Adrenal gland (tissue), 9 donors: ENCODE measurements at regions not wholly inside any gene's neighbourhood (a gene's known extent, or its start where the extent isn't known, plus 50 kb on each side); places are given as distances from the start of the nearest gene placed in this dataset.

Experiments used
- DNase-seq, 7 donors: peaks; one replicate each; pipeline ENCODE4 v3.0.0-alpha.2; 2019 to 2020
- H3K27ac ChIP-seq, 5 donors: fragments of 200-600 bp; sonication (generic) in 4 of 5; 1 replicate in 3 of 5; 2 replicates in 2 of 5; pipeline versions ENCODE4 v1.5.1 to v1.8.0; 2016 to 2020; ENCODE audit warnings: mild to moderate bottlenecking in 1 of 5
- H3K27me3 ChIP-seq: fragments of 200-600 bp; 2 replicates; pipeline ENCODE4 v1.8.0; 2021
- H3K36me3 ChIP-seq, 2 donors: fragments of 200-600 bp; replicated peaks in 1 of 2; 1 replicate in 1 of 2; 2 replicates in 1 of 2; pipeline versions ENCODE4 v1.5.1 to v1.8.0; 2018 to 2022
- H3K4me1 ChIP-seq, 2 donors: fragments of 200-600 bp; replicated peaks in 1 of 2; 1 replicate in 1 of 2; 2 replicates in 1 of 2; pipeline versions ENCODE4 v1.5.1 to v1.8.0; 2018 to 2021
- H3K4me3 ChIP-seq, 4 donors: fragments of 200-600 bp; sonication (generic) in 3 of 4; one replicate each; pipeline ENCODE4 v1.5.1; 2016 to 2018
- H3K9me3 ChIP-seq, 3 donors: fragments of 200-600 bp; sonication (generic) in 1 of 3; replicated peaks in 1 of 3; 1 replicate in 2 of 3; 2 replicates in 1 of 3; pipeline versions ENCODE4 v1.5.1 to v1.8.0; 2016 to 2021
- POLR2A ChIP-seq, 2 donors: fragments of 450-650 bp; IDR thresholded peaks; one replicate each; pipeline ENCODE4 v1.6.1; 2017; ENCODE audit warnings: antibody characterized with exemption in 2 of 2, mild to moderate bottlenecking in 2 of 2, moderate library complexity in 1 of 2
- WGBS, 4 donors: extraction: QIAGEN DNeasy Blood & Tissue Kit in 2 of 4; methylation state at CpG; one replicate each; pipeline versions ENCODE4 v1.1.5 to v1.1.7; 2013 to 2017; 5-methylcytosine and 5-hydroxymethylcytosine counted together
- intact Hi-C, 2 donors: fragments of 100-400 bp; cut with DNase I; formaldehyde crosslinking; loops; one replicate each; pipeline versions ENCODE4 v1.14.1 to v1.15.0; 2022 to 2023
- TF ChIP-seq, protein P1 (sequence below), 6 experiments: fragments of 450-650 bp in 4 of 6; fragments of 200-600 bp in 2 of 6; sonication (generic) in 1 of 6; IDR thresholded peaks; 1 replicate in 5 of 6; 2 replicates in 1 of 6; pipeline versions ENCODE4 v1.5.1 to v1.8.0; 2016 to 2021; ENCODE audit warnings: antibody characterized with exemption in 6 of 6, mild to moderate bottlenecking in 2 of 6, moderate library complexity in 1 of 6
- donor health status: healthy with polysubstance abuse.
- donor health status: Bipolar disorder and iron deficiency.
- donor health status: DM: yes; HTN: yes; CAD: no.
- donor health status: DM: no; HTN: no; CAD: no.
- donor health status: DM: no; HTN: no; CAD: no.

DNA sequence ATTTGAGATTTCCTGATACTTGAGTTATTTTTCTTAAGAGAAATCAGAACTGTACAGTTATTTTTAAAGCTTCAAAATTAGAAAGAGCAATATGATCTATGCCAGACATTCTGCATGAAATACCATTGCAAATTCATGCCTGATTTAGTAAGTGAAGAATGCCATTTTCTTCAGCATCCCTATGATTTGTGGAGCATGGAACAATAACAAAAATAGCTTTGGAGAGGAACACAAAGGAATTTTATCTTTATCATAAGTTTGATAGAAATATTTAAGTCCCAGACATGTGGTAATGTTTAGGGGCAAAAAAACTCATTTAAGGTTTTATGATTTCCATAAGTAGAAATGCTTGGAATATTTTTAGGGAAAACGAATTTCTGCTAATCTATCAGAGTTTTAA lies 1863.4 kb downstream of the EFNA5 start:
- WGBS, 4 donors = 13 to 28% (median 21%) methylated on average over 1 of the region's 1 CpG
- TF ChIP-seq, protein P1, sequence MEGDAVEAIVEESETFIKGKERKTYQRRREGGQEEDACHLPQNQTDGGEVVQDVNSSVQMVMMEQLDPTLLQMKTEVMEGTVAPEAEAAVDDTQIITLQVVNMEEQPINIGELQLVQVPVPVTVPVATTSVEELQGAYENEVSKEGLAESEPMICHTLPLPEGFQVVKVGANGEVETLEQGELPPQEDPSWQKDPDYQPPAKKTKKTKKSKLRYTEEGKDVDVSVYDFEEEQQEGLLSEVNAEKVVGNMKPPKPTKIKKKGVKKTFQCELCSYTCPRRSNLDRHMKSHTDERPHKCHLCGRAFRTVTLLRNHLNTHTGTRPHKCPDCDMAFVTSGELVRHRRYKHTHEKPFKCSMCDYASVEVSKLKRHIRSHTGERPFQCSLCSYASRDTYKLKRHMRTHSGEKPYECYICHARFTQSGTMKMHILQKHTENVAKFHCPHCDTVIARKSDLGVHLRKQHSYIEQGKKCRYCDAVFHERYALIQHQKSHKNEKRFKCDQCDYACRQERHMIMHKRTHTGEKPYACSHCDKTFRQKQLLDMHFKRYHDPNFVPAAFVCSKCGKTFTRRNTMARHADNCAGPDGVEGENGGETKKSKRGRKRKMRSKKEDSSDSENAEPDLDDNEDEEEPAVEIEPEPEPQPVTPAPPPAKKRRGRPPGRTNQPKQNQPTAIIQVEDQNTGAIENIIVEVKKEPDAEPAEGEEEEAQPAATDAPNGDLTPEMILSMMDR (IDR thresholded peaks at IDR 0.05) = no peak
- TF ChIP-seq POLR2A (IDR thresholded peaks at IDR 0.05) = no peak
- intact Hi-C loops = no loop called here

DNA sequence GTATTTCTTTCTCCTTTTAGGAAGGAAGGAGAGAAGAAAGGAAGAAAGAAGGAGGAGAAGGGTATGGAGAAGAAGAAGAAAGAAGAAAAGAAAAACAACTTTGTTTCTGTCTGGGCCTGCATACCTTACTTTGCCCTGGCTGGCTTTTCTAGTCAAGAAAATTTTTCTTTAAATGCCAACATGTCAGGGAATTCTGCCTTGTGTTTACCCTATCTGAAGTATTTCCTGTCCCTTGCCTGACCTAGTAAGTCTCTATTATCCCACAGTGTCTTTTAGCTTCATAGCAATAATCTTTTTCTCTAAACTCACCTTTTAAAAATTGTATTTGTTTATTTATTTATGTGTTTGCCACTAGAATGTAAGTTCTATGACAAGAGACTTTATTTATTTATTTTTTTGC lies 1864.1 kb downstream of the EFNA5 start:
- no peak overlapping the region for H3K27ac ChIP-seq

More for the DNA sequence above, 1863.4 kb downstream of the EFNA5 start:
- H3K36me3 ChIP-seq = no peaks in the 10 kb centered on the region
- no peak for DNase-seq
- no peak overlapping the region for H3K27ac ChIP-seq
- H3K4me3 ChIP-seq = no peak overlapping the region
- H3K4me1 ChIP-seq = no peaks in the 10 kb centered on the region
- H3K9me3 ChIP-seq = no peaks in the 10 kb centered on the region
- no peaks in the 10 kb centered on the region for H3K27me3 ChIP-seq

GRCh38 chr5:105803431-105803830 lies 1867.3 kb downstream of the EFNA5 start:
- 77 to 91% (median 81%) methylated on average over 1 of the region's 1 CpG for WGBS, 4 donors

More for the DNA sequence above, 1864.1 kb downstream of the EFNA5 start:
- no peak overlapping the region for H3K4me3 ChIP-seq
- no peaks in the 10 kb centered on the region for H3K9me3 ChIP-seq
- no peaks in the 10 kb centered on the region for H3K27me3 ChIP-seq
- no peak for DNase-seq
- TF ChIP-seq, protein P1 (IDR thresholded peaks at IDR 0.05) = no peak
- no peak for TF ChIP-seq POLR2A (IDR thresholded peaks at IDR 0.05)
- H3K36me3 ChIP-seq = no peaks in the 10 kb centered on the region
- intact Hi-C loops = no loop called here
- H3K4me1 ChIP-seq = no peaks in the 10 kb centered on the region

GRCh38 chr5:105794578-105794977 lies 1876.2 kb downstream of the EFNA5 start:
- no peaks in the 10 kb centered on the region for H3K36me3 ChIP-seq
- no peaks in the 10 kb centered on the region for H3K9me3 ChIP-seq
- WGBS, 4 donors = 80 to 94% (median 89%) methylated on average over 3 of the region's 3 CpGs
- no peaks in the 10 kb centered on the region for H3K4me1 ChIP-seq
- H3K27me3 ChIP-seq = no peaks in the 10 kb centered on the region
- no peak for DNase-seq
- H3K27ac ChIP-seq = no peak overlapping the region
- no peak for TF ChIP-seq POLR2A (IDR thresholded peaks at IDR 0.05)
- TF ChIP-seq, protein P1 (IDR thresholded peaks at IDR 0.05) = no peak
- intact Hi-C loops = no loop called here
- no peak overlapping the region for H3K4me3 ChIP-seq

More at GRCh38 chr5:105803431-105803830, 1867.3 kb downstream of the EFNA5 start:
- TF ChIP-seq, protein P1 (IDR thresholded peaks at IDR 0.05) = no peak
- TF ChIP-seq POLR2A (IDR thresholded peaks at IDR 0.05) = no peak
- intact Hi-C loops = no loop called here
- H3K4me3 ChIP-seq = no peak overlapping the region
- H3K27me3 ChIP-seq = no peaks in the 10 kb centered on the region
- H3K36me3 ChIP-seq = no peaks in the 10 kb centered on the region
- no peak for DNase-seq
- no peaks in the 10 kb centered on the region for H3K4me1 ChIP-seq
- no peak overlapping the region for H3K27ac ChIP-seq
- H3K9me3 ChIP-seq = no peaks in the 10 kb centered on the region
